GM18505 (cell line): ENCODE measurements at regions not wholly inside any gene's neighbourhood (a gene's known extent, or its start where the extent isn't known, plus 50 kb on each side); places are given as distances from the start of the nearest gene placed in this dataset.

ENCODE experiments used
- ATAC-seq: cut with Tn5 transposase; IDR thresholded peaks from one replicate; pipeline ENCODE4 v1.9.1; 2021; ENCODE audit not compliant: unreplicated experiment
- POLR2A ChIP-seq: IDR thresholded peaks from 4 replicates; pipeline ENCODE4 v1.6.1; 2011; ENCODE audit warnings: borderline replicate concordance; ENCODE audit not compliant: insufficient read depth, insufficient read length; ENCODE audit errors: extremely low read depth

GRCh38 chr5:152337484-152337883, 67.6 kb downstream of the NMUR2 start:
- no peak for ATAC-seq
- no peak for TF ChIP-seq POLR2A

- no peak for TF ChIP-seq POLR2A
- ATAC-seq = no peak
Measured at GRCh38 chr5:152335461-152335860, 69.6 kb downstream of the NMUR2 start.

- no peak for TF ChIP-seq POLR2A
- no peak for ATAC-seq
Measured at GRCh38 chr5:152332716-152333460, 72.2 kb downstream of the NMUR2 start.

- ATAC-seq = no peak
- no peak for TF ChIP-seq POLR2A
Measured at GRCh38 chr5:152331718-152332117, 73.4 kb downstream of the NMUR2 start.

- TF ChIP-seq POLR2A = no peak
Measured at GRCh38 chr5:152331006-152331405, 74.1 kb downstream of the NMUR2 start.

GRCh38 chr5:152329761-152330283, 75.3 kb downstream of the NMUR2 start:
- no peak for ATAC-seq
- no peak for TF ChIP-seq POLR2A

More at GRCh38 chr5:152331006-152331405, 74.1 kb downstream of the NMUR2 start:
- ATAC-seq = no peak

- ATAC-seq = no peak
- TF ChIP-seq POLR2A = no peak
Measured at GRCh38 chr5:152329207-152329606, 75.9 kb downstream of the NMUR2 start.

- no peak for ATAC-seq
- TF ChIP-seq POLR2A = no peak
Measured at GRCh38 chr5:152315942-152316341, 89.1 kb downstream of the NMUR2 start.

- no peak for TF ChIP-seq POLR2A
- no peak for ATAC-seq
Measured at GRCh38 chr5:152314196-152314829, 90.8 kb downstream of the NMUR2 start.

GRCh38 chr5:152309926-152310450, 95.1 kb downstream of the NMUR2 start:
- no peak for TF ChIP-seq POLR2A
- ATAC-seq = no peak

GRCh38 chr5:152306386-152306785, 98.7 kb downstream of the NMUR2 start:
- no peak for ATAC-seq

GRCh38 chr5:152305525-152305924, 99.6 kb downstream of the NMUR2 start:
- ATAC-seq = no peak
- TF ChIP-seq POLR2A = no peak

More at GRCh38 chr5:152306386-152306785, 98.7 kb downstream of the NMUR2 start:
- no peak for TF ChIP-seq POLR2A

- ATAC-seq = no peak
- TF ChIP-seq POLR2A = no peak
Measured at GRCh38 chr5:152303841-152304240, 101.2 kb downstream of the NMUR2 start.

GRCh38 chr5:152297866-152298265, 107.2 kb downstream of the NMUR2 start:
- ATAC-seq = no peak

More at GRCh38 chr5:152297866-152298265, 107.2 kb downstream of the NMUR2 start:
- no peak for TF ChIP-seq POLR2A
